Neural cell (in vitro differentiated cells): ENCODE measurements at regions not wholly inside any gene's neighbourhood (a gene's known extent, or its start where the extent isn't known, plus 50 kb on each side); places are given as distances from the start of the nearest gene placed in this dataset.

ENCODE experiments used
- H2AFZ ChIP-seq: fragments of 200-600, 300-800 bp; sonication (generic), shearing (Covaris generic); 2 replicates; pipeline ENCODE4 v1.6.0; 2014; ENCODE audit warnings: low read depth, mild to moderate bottlenecking, antibody characterized with exemption, low read length, moderate library complexity
- H3F3A ChIP-seq: fragments of 200-600 bp; shearing (Covaris generic); 2 replicates; pipeline ENCODE4 v1.6.1; 2016; ENCODE audit warnings: mild to moderate bottlenecking, moderate library complexity, mixed read lengths, antibody characterized with exemption, low read length; ENCODE audit not compliant: insufficient read depth, poor library complexity, severe bottlenecking
- H3K27ac ChIP-seq: fragments of 200-600, 300-800 bp; sonication (generic), shearing (Covaris generic); 2 replicates; pipeline ENCODE4 v1.5.1; 2014; ENCODE audit warnings: mild to moderate bottlenecking, low read length, moderate library complexity
- H3K27me3 ChIP-seq: fragments of 300-800, 200-600 bp; sonication (generic), shearing (Covaris generic); 2 replicates; pipeline ENCODE4 v1.6.0; 2014; ENCODE audit warnings: mild to moderate bottlenecking, low read depth, low read length, moderate library complexity; ENCODE audit not compliant: insufficient read depth
- H3K36me3 ChIP-seq: fragments of 300-800, 200-600 bp; sonication (generic), shearing (Covaris generic); 2 replicates; pipeline ENCODE4 v1.5.1; 2014; ENCODE audit warnings: mild to moderate bottlenecking, antibody characterized with exemption, low read length, moderate library complexity; ENCODE audit not compliant: insufficient read depth
- H3K4me2 ChIP-seq: fragments of 300-800, 200-600 bp; sonication (generic), shearing (Covaris generic); 2 replicates; pipeline ENCODE4 v1.6.0; 2014; ENCODE audit warnings: mild to moderate bottlenecking, low read length
- H3K4me3 ChIP-seq: fragments of 300-800, 200-600 bp; sonication (generic), shearing (Covaris generic); 2 replicates; pipeline ENCODE4 v1.5.1; 2014; ENCODE audit warnings: mild to moderate bottlenecking, low read length, moderate library complexity
- H3K79me2 ChIP-seq: fragments of 200-600 bp; shearing (Covaris generic); replicated peaks from 2 replicates; pipeline ENCODE4 v1.6.0; 2014; ENCODE audit warnings: mild to moderate bottlenecking, low read length, moderate library complexity; ENCODE audit not compliant: insufficient read depth
- H3K9ac ChIP-seq: fragments of 300-800, 200-600 bp; sonication (generic), shearing (Covaris generic); 2 replicates; pipeline ENCODE4 v1.6.1; 2016; ENCODE audit warnings: mild to moderate bottlenecking, low read length, mixed read lengths
- H3K9me2 ChIP-seq: fragments of 200-600 bp; shearing (Covaris generic); 2 replicates; pipeline ENCODE4 v1.6.1; 2016; ENCODE audit warnings: mild to moderate bottlenecking, low read length, mixed read lengths; ENCODE audit not compliant: insufficient read depth
- H3K9me3 ChIP-seq: fragments of 200-600, 300-800 bp; sonication (generic), shearing (Covaris generic); 2 replicates; pipeline ENCODE4 v1.6.1; 2016; ENCODE audit warnings: mild to moderate bottlenecking, mixed run types, low read length, moderate library complexity, mixed read lengths
- H4K20me1 ChIP-seq: fragments of 200-600 bp; shearing (Covaris generic); 2 replicates; pipeline ENCODE4 v1.6.1; 2016; ENCODE audit warnings: mild to moderate bottlenecking, mixed run types; ENCODE audit not compliant: insufficient read depth
- EP300 ChIP-seq: fragments of 450-650 bp; conservative IDR thresholded peaks from 2 replicates; pipeline ENCODE4 v1.6.1; 2014; ENCODE audit warnings: antibody characterized with exemption, mild to moderate bottlenecking, moderate library complexity; ENCODE audit not compliant: poor library complexity, severe bottlenecking
- EZH2 ChIP-seq: fragments of 200-600, 300-800 bp; shearing (Covaris generic), sonication (generic); IDR thresholded peaks from 2 replicates; pipeline ENCODE4 v1.6.1; 2014; ENCODE audit warnings: antibody characterized with exemption, low read length, borderline replicate concordance, mild to moderate bottlenecking; ENCODE audit not compliant: insufficient read depth, poor library complexity, severe bottlenecking
- MXI1 ChIP-seq: fragments of 450-650 bp; conservative IDR thresholded peaks from 2 replicates; pipeline ENCODE4 v1.6.1; 2014; ENCODE audit warnings: antibody characterized with exemption, mild to moderate bottlenecking; ENCODE audit not compliant: poor library complexity, severe bottlenecking
- POLR2AphosphoS5 ChIP-seq: IDR thresholded peaks from 2 replicates; pipeline ENCODE4 v1.6.1; 2012
- RAD21 ChIP-seq: fragments of 450-650 bp; conservative IDR thresholded peaks from 2 replicates; pipeline ENCODE4 v1.6.1; 2014; ENCODE audit warnings: antibody characterized with exemption, mild to moderate bottlenecking, moderate library complexity
- SMC3 ChIP-seq: fragments of 450-650 bp; conservative IDR thresholded peaks from 2 replicates; pipeline ENCODE4 v1.6.1; 2014; ENCODE audit warnings: antibody characterized with exemption, mild to moderate bottlenecking, moderate library complexity; ENCODE audit not compliant: poor library complexity
- TAF1 ChIP-seq: IDR thresholded peaks from 2 replicates; pipeline ENCODE4 v1.6.1; 2012; ENCODE audit warnings: low read depth
- TF ChIP-seq, protein P1 (sequence below): fragments of 450-650 bp; IDR thresholded peaks from 2 replicates; pipeline ENCODE4 v1.5.1; 2014; ENCODE audit warnings: antibody characterized with exemption, mild to moderate bottlenecking, moderate library complexity; ENCODE audit not compliant: poor library complexity, severe bottlenecking
- TF ChIP-seq, protein P2 (sequence below): IDR thresholded peaks from 2 replicates; pipeline ENCODE4 v1.6.1; 2012; ENCODE audit warnings: borderline replicate concordance

DNA sequence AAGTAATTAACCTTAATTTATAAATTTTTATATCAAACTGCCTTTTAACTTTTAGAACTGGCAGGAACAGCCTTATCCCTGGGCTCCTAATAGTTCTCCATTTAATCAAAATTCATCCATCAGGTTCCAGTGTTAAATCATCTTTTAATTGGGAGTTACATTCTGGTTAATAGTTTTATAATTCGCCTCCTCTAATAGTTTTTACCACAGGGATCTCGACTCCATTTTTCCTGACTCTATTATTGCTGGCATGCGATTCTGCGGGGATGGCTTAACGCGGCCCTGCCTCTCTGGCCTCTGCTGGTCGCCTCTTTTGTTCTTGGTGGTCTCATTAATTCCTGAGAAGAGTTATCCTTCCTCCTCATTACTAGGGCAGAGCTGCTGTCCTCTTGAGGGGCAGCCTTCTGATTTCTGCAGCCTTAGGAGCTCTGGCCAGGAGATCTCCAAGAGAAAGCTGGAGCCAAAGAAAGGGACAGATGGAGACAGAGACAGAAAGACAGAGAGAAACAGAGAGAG is 71.1 kb downstream of the MRM1 start:
- Histone ChIP-seq H3K27me3 (no peaks in the 10 kb centered on the region), H3K4me2 (no peak overlapping the region), H3K36me3 (no peaks in the 10 kb centered on the region), H3K9me3 (no peaks in the 10 kb centered on the region), H2AFZ (no peak overlapping the region), H3K79me2 (no peaks in the 10 kb centered on the region), H3K9me2 (no peaks in the 10 kb centered on the region), H3K9ac (no peak overlapping the region), H3F3A (no peaks in the 10 kb centered on the region), H3K27ac (no peak overlapping the region), H4K20me1 (no peaks in the 10 kb centered on the region), H3K4me3 (no peak overlapping the region)
- TF ChIP-seq, protein P1, sequence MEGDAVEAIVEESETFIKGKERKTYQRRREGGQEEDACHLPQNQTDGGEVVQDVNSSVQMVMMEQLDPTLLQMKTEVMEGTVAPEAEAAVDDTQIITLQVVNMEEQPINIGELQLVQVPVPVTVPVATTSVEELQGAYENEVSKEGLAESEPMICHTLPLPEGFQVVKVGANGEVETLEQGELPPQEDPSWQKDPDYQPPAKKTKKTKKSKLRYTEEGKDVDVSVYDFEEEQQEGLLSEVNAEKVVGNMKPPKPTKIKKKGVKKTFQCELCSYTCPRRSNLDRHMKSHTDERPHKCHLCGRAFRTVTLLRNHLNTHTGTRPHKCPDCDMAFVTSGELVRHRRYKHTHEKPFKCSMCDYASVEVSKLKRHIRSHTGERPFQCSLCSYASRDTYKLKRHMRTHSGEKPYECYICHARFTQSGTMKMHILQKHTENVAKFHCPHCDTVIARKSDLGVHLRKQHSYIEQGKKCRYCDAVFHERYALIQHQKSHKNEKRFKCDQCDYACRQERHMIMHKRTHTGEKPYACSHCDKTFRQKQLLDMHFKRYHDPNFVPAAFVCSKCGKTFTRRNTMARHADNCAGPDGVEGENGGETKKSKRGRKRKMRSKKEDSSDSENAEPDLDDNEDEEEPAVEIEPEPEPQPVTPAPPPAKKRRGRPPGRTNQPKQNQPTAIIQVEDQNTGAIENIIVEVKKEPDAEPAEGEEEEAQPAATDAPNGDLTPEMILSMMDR, result no peak
- TF ChIP-seq EP300 (no peak), TAF1 (no peak), RAD21 (no peak), MXI1 (no peak), POLR2AphosphoS5 (no peak), SMC3 (no peak), EZH2 (no peak)
- TF ChIP-seq, protein P2, sequence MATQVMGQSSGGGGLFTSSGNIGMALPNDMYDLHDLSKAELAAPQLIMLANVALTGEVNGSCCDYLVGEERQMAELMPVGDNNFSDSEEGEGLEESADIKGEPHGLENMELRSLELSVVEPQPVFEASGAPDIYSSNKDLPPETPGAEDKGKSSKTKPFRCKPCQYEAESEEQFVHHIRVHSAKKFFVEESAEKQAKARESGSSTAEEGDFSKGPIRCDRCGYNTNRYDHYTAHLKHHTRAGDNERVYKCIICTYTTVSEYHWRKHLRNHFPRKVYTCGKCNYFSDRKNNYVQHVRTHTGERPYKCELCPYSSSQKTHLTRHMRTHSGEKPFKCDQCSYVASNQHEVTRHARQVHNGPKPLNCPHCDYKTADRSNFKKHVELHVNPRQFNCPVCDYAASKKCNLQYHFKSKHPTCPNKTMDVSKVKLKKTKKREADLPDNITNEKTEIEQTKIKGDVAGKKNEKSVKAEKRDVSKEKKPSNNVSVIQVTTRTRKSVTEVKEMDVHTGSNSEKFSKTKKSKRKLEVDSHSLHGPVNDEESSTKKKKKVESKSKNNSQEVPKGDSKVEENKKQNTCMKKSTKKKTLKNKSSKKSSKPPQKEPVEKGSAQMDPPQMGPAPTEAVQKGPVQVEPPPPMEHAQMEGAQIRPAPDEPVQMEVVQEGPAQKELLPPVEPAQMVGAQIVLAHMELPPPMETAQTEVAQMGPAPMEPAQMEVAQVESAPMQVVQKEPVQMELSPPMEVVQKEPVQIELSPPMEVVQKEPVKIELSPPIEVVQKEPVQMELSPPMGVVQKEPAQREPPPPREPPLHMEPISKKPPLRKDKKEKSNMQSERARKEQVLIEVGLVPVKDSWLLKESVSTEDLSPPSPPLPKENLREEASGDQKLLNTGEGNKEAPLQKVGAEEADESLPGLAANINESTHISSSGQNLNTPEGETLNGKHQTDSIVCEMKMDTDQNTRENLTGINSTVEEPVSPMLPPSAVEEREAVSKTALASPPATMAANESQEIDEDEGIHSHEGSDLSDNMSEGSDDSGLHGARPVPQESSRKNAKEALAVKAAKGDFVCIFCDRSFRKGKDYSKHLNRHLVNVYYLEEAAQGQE, result no peak

DNA sequence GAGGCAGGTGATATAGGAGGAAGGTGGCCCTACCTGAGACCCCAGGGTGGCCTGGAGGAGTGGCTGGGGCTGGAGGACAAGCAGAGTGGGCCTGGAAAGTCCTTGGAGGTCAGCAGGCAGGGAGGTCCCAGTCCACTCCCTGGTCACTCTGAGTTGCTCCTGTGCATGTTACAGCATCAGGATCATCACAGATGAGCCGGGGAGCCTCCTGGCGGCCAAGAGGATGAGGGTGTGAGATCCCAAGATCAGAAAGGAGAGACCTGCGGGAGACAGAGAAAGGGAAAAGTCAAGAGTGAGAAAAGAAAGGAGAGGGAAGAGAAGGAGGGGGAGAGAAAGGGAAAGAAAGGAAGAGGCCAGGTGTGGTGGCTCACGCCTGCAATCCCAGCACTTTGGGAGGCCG is 71.7 kb downstream of the MRM1 start:
- H3F3A ChIP-seq, result no peaks in the 10 kb centered on the region
- no peaks in the 10 kb centered on the region for H3K27me3 ChIP-seq
- TF ChIP-seq POLR2AphosphoS5 (no peak), EP300 (no peak), EZH2 (no peak), RAD21 (no peak), TAF1 (no peak), MXI1 (no peak), SMC3 (no peak)
- TF ChIP-seq, protein P1, result no peak
- TF ChIP-seq, protein P2, result no peak
- no peaks in the 10 kb centered on the region for H4K20me1 ChIP-seq
- no peak overlapping the region for H3K4me3 ChIP-seq
- H3K79me2 ChIP-seq, result no peaks in the 10 kb centered on the region
- H3K4me2 ChIP-seq, result no peak overlapping the region
- H2AFZ ChIP-seq, result no peak overlapping the region
- no peaks in the 10 kb centered on the region for H3K9me3 ChIP-seq
- no peak overlapping the region for H3K27ac ChIP-seq
- H3K9ac ChIP-seq, result no peak overlapping the region
- H3K36me3 ChIP-seq, result no peaks in the 10 kb centered on the region
- no peaks in the 10 kb centered on the region for H3K9me2 ChIP-seq
